ENCODE measurements at regions not wholly inside any gene's neighbourhood (a gene's known extent, or its start where the extent isn't known, plus 50 kb on each side); places are given as distances from the start of the nearest gene placed in this dataset.

DNA sequence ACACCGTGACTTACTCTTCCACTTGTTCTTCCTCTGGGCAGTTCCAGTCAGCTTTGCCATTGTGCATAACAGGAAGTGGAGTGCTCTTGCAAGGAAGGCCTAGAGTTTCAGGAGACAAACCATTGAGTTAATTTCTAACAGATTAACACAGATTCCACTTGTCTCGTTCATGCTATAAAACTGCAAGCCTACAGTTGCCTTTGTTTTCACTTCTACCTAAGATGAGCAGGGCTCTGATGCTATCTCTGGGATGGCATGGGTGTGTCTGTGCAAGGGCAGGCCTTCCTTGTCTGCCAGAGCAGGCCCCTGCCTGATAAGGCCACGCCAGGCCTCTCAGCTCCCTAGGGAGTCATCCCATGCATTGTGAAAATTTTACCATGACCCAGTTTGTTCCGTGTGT is 67.7 kb upstream of the PGRMC2 start:
- no peak for DNase-seq (ENCODE audit: low read depth)

GRCh38 chr4:128354205-128354821 is 66.7 kb upstream of the PGRMC2 start:
- no peak for DNase-seq (ENCODE audit: low read depth)

GRCh38 chr4:128353791-128354190 is 66.2 kb upstream of the PGRMC2 start:
- DNase-seq (ENCODE audit: low read depth) = no peak

GRCh38 chr4:128351502-128351901 is 63.9 kb upstream of the PGRMC2 start:
- no peak for DNase-seq (ENCODE audit: low read depth)

DNA sequence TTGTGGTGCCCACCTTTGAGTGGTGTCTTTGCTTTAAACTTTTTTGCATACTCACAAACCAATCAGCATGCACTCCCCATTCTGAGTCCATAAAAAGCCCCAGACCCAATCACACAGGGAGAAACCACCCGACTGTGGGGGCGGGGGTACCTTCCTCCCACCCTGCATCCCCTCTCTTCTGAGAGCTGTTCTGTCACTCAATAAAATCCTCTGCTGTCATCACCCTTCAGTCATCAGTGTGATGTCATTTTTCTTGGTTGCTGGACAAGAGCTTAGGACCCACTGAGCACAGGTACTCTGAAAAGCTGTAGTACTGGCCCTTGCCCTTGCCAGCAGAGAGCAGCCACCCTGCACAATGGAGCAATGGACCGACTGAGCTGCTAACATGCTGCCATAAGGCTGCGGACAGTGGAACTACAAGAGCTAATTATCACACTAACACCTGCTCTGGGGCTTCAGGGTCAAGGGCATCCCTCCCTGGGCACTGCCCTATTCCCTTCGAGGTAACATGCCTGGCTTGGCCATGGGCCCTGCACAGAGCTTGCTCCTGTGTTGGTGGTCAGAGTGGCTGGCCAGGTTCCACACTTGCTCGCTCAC is 62.9 kb upstream of the PGRMC2 start:
- DNase-seq (ENCODE audit: low read depth) = no peak

- DNase-seq (ENCODE audit: low read depth) = no peak
These were observed 62.3 kb upstream of the PGRMC2 start for GRCh38 chr4:128349921-128350320.

DNA sequence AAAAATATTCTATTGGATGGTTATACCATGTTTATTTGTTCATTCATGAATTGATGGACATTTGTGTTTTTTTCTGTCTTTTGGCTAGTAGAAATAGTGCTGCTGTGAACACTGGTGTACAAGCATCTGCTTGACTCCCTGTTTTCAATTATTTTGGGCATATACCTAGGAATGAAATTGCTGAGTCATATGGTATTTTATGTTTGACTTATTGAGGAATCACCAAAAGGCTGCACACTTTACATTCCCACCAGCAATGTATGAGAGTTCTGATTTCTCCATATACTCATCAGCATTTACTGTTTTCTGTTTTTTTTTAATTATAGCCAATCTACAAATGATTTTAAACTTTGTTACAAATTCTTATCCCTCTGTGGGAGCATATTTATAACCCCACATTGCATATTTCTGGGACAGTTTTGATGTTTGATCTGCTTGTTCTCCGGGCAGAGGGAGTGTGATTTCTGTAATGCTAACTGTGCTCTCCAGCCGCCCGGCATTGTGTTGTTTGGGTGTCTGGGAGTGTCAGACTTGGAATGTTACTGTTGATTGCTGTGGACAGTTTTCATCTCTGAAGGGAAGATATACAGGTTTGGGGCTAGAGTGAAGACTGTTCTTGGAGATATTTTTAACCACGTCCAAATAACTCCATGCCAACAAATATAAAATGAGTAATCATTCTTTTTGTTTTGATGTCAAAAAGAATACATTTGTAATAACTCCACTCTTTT is 60.5 kb upstream of the PGRMC2 start:
- no peak for DNase-seq (ENCODE audit: low read depth)

DNA sequence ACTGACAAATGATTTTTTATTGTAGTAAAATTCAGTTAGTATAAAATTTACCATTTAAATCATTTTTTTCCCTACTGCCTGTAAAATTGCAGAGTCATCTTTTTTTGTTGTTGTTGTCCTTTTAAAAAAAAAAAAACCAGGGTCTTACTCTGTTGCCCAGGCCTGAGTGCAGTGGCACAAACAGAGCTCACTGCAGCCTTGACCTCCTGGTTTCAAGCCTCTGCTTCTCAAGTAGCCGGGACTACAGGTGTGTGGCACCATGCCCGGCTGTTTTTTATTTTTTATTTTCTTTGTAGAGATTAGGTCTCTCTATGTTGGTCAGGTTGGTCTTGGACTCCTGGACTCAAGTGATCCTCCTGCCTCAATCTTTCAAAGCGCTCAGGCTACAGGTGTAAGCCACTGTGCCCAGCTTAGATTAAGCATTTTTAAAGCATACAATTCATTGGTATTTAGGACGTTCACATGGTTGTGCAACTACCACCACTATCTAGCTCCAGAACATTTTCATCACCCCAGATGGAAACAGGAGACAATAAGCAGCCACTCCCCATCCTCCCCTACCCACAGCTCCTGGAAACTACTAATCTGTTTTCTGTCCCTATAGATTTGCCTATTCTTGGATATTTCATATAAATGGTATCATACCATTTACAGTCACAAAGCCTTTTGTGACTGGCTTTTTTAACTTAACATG is 59.7 kb upstream of the PGRMC2 start:
- no peak for DNase-seq (ENCODE audit: low read depth)

GRCh38 chr4:128346054-128346716 is 58.6 kb upstream of the PGRMC2 start:
- DNase-seq (ENCODE audit: low read depth) = no peak

GRCh38 chr4:128345650-128346049 is 58.0 kb upstream of the PGRMC2 start:
- DNase-seq (ENCODE audit: low read depth) = no peak

DNA sequence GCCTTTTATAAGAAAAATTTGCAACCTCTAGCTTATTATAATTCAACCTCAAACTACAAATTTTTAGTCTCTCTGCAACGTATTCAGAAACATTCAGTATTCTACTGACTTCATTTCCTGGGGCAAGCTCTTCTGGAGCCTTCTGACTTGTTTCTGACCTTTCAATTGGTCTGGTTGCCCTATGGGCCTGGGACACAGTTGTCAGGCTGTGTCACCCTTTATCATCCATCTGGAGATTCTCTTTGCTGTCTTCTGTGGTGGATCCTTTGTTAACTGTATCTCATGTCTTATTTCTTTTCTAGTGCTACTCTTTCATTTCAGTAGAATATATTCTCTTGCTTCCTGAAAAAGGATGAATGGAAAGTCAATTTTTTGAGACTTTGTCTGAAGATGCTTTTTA is 55.1 kb upstream of the PGRMC2 start:
- no peak for DNase-seq (ENCODE audit: low read depth)

DNA sequence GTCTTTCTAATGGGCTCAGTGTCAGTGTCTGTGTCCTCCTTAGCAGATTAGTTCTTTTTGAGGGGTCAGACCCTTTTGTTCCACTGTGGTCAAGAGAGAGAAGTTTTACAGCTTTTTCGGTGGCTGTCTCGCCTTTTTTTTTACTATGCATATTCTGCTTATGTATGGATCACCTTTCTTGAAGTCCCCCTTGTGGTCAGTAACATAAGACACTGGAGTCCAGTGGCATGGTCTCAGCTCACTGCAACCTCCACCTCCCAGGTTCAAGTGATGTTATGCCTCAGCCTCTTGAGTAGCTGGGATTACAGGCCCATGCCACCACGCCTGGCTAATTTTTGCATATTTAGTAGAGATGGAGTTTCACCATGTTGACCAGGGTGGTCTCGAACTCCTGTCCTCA is 54.0 kb upstream of the PGRMC2 start:
- DNase-seq (ENCODE audit: low read depth) = no peak

DNA sequence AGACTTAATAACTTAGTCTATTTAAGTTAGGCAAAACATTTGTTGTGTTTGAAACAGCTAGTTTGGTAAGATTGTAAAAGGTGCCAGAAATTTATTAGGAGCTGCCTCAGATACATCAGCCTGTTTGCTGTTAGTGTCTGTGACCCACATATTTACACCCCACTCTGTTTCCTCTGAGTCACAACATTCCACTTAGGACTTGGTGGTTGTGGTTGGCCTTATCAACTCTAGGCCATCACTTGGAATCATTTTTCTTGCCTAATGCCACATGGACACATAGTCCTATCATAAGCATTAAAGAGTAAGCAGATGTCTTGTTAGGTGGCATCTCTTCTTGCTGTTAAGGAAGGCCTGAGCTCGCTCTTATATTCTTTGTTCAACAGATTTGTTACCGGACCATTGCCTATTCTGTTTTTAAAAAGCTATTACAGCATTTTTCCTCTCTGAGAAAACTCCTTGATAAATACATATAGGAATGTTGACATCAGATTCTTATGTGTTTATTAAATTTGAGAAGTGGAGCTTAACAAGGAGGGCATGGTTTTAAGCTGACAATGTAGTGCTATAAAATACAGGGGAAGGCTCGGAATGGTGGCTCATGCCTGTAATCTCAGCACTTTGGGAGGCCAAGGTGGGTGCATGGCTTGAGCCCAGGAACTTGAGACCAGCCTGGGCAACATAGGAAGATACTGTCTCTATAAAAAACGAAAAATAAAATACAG is 51.2 kb upstream of the PGRMC2 start:
- no peak for DNase-seq (ENCODE audit: low read depth)

GRCh38 chr4:128337863-128338262 is 50.2 kb upstream of the PGRMC2 start:
- no peak for DNase-seq (ENCODE audit: low read depth)

All from stimulated activated CD4-positive, alpha-beta T cell treated with anti-CD3 and anti-CD28 coated beads, Interleukin-2, amount 100 ng/mL, for 4 hours (primary cell).